Cardiac muscle cell (in vitro differentiated cells and primary cell): ENCODE measurements at regions not wholly inside any gene's neighbourhood (a gene's known extent, or its start where the extent isn't known, plus 50 kb on each side); places are given as distances from the start of the nearest gene placed in this dataset.

Experiments
- DNase-seq, 2 donors: peaks; one replicate each; pipeline versions ENCODE4 v3.0.0 to v3.0.0-alpha.2; 2010 to 2017; ENCODE audit warnings: low read depth in 1 of 2, low spot score in 1 of 2
- H3K27ac ChIP-seq: fragments of 200-600 bp; sonication (generic); 2 replicates; pipeline ENCODE4 v1.5.1; 2016
- H3K27me3 ChIP-seq: fragments of 200-600 bp; sonication (generic); 2 replicates; pipeline ENCODE4 v1.6.0; 2016; ENCODE audit warnings: control low read depth
- H3K36me3 ChIP-seq: fragments of 200-600 bp; sonication (generic); 2 replicates; pipeline ENCODE4 v1.5.1; 2016; ENCODE audit warnings: control low read depth
- H3K4me1 ChIP-seq: fragments of 200-600 bp; sonication (generic); 2 replicates; pipeline ENCODE4 v1.8.1; 2017; ENCODE audit warnings: low read depth, mild to moderate bottlenecking, mixed run types
- H3K4me3 ChIP-seq: fragments of 200-600 bp; sonication (generic); 2 replicates; pipeline ENCODE4 v1.5.1; 2016; ENCODE audit warnings: mild to moderate bottlenecking
- H3K9me3 ChIP-seq: fragments of 200-600 bp; sonication (generic); 2 replicates; pipeline ENCODE4 v1.5.1; 2017; ENCODE audit warnings: low read depth, mild to moderate bottlenecking, control low read depth
- CTCF ChIP-seq: IDR thresholded peaks from 2 replicates; pipeline ENCODE4 v1.5.1; 2012; ENCODE audit warnings: low read depth, mild to moderate bottlenecking, low read length

GRCh38 chr5:129384736-129385135, 75.4 kb upstream of the ADAMTS19 start:
- Histone ChIP-seq H3K4me3 (no peak overlapping the region), H3K9me3 (no peaks in the 10 kb centered on the region), H3K36me3 (no peaks in the 10 kb centered on the region), H3K27ac (no peak overlapping the region), H3K4me1 (peaks cover 9% of the 10 kb centered on the region), H3K27me3 (no peaks in the 10 kb centered on the region)
- DNase-seq, result no peak
- no peak for TF ChIP-seq CTCF

GRCh38 chr5:129387944-129388343, 72.2 kb upstream of the ADAMTS19 start:
- no peak overlapping the region for H3K4me3 ChIP-seq
- no peak for DNase-seq
- H3K27ac ChIP-seq, result no peak overlapping the region

GRCh38 chr5:129392681-129393080, 67.4 kb upstream of the ADAMTS19 start:
- H3K9me3 ChIP-seq, result no peaks in the 10 kb centered on the region
- DNase-seq, result no peak
- TF ChIP-seq CTCF, result no peak
- H3K36me3 ChIP-seq, result no peaks in the 10 kb centered on the region
- H3K27ac ChIP-seq, result no peak overlapping the region
- H3K4me3 ChIP-seq, result no peak overlapping the region
- H3K4me1 ChIP-seq, result peaks cover 24% of the 10 kb centered on the region
- H3K27me3 ChIP-seq, result no peaks in the 10 kb centered on the region

More at GRCh38 chr5:129387944-129388343, 72.2 kb upstream of the ADAMTS19 start:
- H3K27me3 ChIP-seq, result no peaks in the 10 kb centered on the region
- H3K4me1 ChIP-seq, result peaks cover 24% of the 10 kb centered on the region
- H3K36me3 ChIP-seq, result no peaks in the 10 kb centered on the region
- no peaks in the 10 kb centered on the region for H3K9me3 ChIP-seq
- no peak for TF ChIP-seq CTCF

- H3K9me3 ChIP-seq, result no peaks in the 10 kb centered on the region
- H3K27me3 ChIP-seq, result no peaks in the 10 kb centered on the region
- no peak overlapping the region for H3K27ac ChIP-seq
- no peak for DNase-seq
- no peaks in the 10 kb centered on the region for H3K36me3 ChIP-seq
- no peak for TF ChIP-seq CTCF
- peaks cover 19% of the 10 kb centered on the region for H3K4me1 ChIP-seq
- H3K4me3 ChIP-seq, result no peak overlapping the region
Measured at GRCh38 chr5:129395247-129395646, 64.9 kb upstream of the ADAMTS19 start.

- no peaks in the 10 kb centered on the region for H3K9me3 ChIP-seq
- TF ChIP-seq CTCF, result no peak
- DNase-seq, result no peak
- no peaks in the 10 kb centered on the region for H3K36me3 ChIP-seq
- no peaks in the 10 kb centered on the region for H3K27me3 ChIP-seq
- no peaks in the 10 kb centered on the region for H3K4me1 ChIP-seq
- H3K27ac ChIP-seq, result no peak overlapping the region
- H3K4me3 ChIP-seq, result no peak overlapping the region
Measured at GRCh38 chr5:129398026-129398678, 61.9 kb upstream of the ADAMTS19 start.
